ENCODE measurements at regions not wholly inside any gene's neighbourhood (a gene's known extent, or its start where the extent isn't known, plus 50 kb on each side); places are given as distances from the start of the nearest gene placed in this dataset.

- Histone ChIP-seq H3K4me1 (replicated peaks; ENCODE audit: insufficient read depth) (no peaks in the 10 kb centered on the region), H3K27ac (no peak overlapping the region), H3K36me3 (ENCODE audit: low read depth) (no peaks in the 10 kb centered on the region), H4K20me1 (ENCODE audit: insufficient read depth) (no peaks in the 10 kb centered on the region), H3K9me3 (ENCODE audit: insufficient read depth, low read depth) (no peaks in the 10 kb centered on the region), H3K4me2 (no peak overlapping the region), H3K79me2 (ENCODE audit: low read depth) (no peaks in the 10 kb centered on the region), H3F3A (ENCODE audit: insufficient read depth, low read depth) (no peaks in the 10 kb centered on the region), H3K9me2 (ENCODE audit: insufficient read depth) (no peaks in the 10 kb centered on the region), H2AFZ (no peak overlapping the region), H3K4me3 (no peak overlapping the region), H3K27me3 (ENCODE audit: insufficient read depth, low read depth) (no peaks in the 10 kb centered on the region)
- TF ChIP-seq EZH2 (IDR thresholded peaks at IDR 0.05; ENCODE audit: low read depth) (no peak), CTCF (conservative IDR thresholded peaks at IDR 0.05) (no peak)
- intact Hi-C loops (cut with micrococcal nuclease; ENCODE audit: unreplicated experiment), result no loop called here
- no TSS peak for BruUV-seq (replicated peaks)
- ChIA-PET POLR2A (ENCODE audit: unreplicated experiment) (no interaction called here), CTCF (no interaction called here)
- DNase-seq, result no peak
Observed at GRCh38 chr4:4733663-4734062, 125.8 kb upstream of the MSX1 start.

GRCh38 chr4:4730249-4730648 lies 129.2 kb upstream of the MSX1 start:
- TF ChIP-seq EZH2 (IDR thresholded peaks at IDR 0.05; ENCODE audit: low read depth), result no peak
- TF ChIP-seq CTCF (conservative IDR thresholded peaks at IDR 0.05), result no peak
- H3K9me2 ChIP-seq (ENCODE audit: insufficient read depth), result no peaks in the 10 kb centered on the region
- H4K20me1 ChIP-seq (ENCODE audit: insufficient read depth), result no peaks in the 10 kb centered on the region
- H2AFZ ChIP-seq, result no peak overlapping the region
- no peaks in the 10 kb centered on the region for H3K36me3 ChIP-seq (ENCODE audit: low read depth)
- CTCF ChIA-PET, result no interaction called here
- H3K27me3 ChIP-seq (ENCODE audit: insufficient read depth, low read depth), result no peaks in the 10 kb centered on the region
- no peaks in the 10 kb centered on the region for H3F3A ChIP-seq (ENCODE audit: insufficient read depth, low read depth)
- H3K27ac ChIP-seq, result no peak overlapping the region
- no peaks in the 10 kb centered on the region for H3K4me1 ChIP-seq (replicated peaks; ENCODE audit: insufficient read depth)
- no peak overlapping the region for H3K4me2 ChIP-seq
- H3K4me3 ChIP-seq, result no peak overlapping the region
- intact Hi-C loops (cut with micrococcal nuclease; ENCODE audit: unreplicated experiment), result no loop called here
- no TSS peak for BruUV-seq (replicated peaks)
- POLR2A ChIA-PET (ENCODE audit: unreplicated experiment), result no interaction called here
- no peaks in the 10 kb centered on the region for H3K79me2 ChIP-seq (ENCODE audit: low read depth)
- no peaks in the 10 kb centered on the region for H3K9me3 ChIP-seq (ENCODE audit: insufficient read depth, low read depth)
- DNase-seq, result no peak

GRCh38 chr4:4729206-4729605 lies 130.3 kb upstream of the MSX1 start:
- H3K4me2 ChIP-seq, result no peak overlapping the region
- H3F3A ChIP-seq (ENCODE audit: insufficient read depth, low read depth), result no peaks in the 10 kb centered on the region
- H3K4me1 ChIP-seq (replicated peaks; ENCODE audit: insufficient read depth), result no peaks in the 10 kb centered on the region
- no TSS peak for BruUV-seq (replicated peaks)
- H3K9me2 ChIP-seq (ENCODE audit: insufficient read depth), result no peaks in the 10 kb centered on the region
- ChIA-PET POLR2A (ENCODE audit: unreplicated experiment) (no interaction called here), CTCF (no interaction called here)
- H3K27me3 ChIP-seq (ENCODE audit: insufficient read depth, low read depth), result no peaks in the 10 kb centered on the region
- intact Hi-C loops (cut with micrococcal nuclease; ENCODE audit: unreplicated experiment), result no loop called here
- no peaks in the 10 kb centered on the region for H3K9me3 ChIP-seq (ENCODE audit: insufficient read depth, low read depth)
- H3K4me3 ChIP-seq, result no peak overlapping the region
- no peak overlapping the region for H2AFZ ChIP-seq
- H3K36me3 ChIP-seq (ENCODE audit: low read depth), result no peaks in the 10 kb centered on the region
- H3K27ac ChIP-seq, result no peak overlapping the region
- no peaks in the 10 kb centered on the region for H3K79me2 ChIP-seq (ENCODE audit: low read depth)
- H4K20me1 ChIP-seq (ENCODE audit: insufficient read depth), result no peaks in the 10 kb centered on the region
- TF ChIP-seq EZH2 (IDR thresholded peaks at IDR 0.05; ENCODE audit: low read depth) (no peak), CTCF (conservative IDR thresholded peaks at IDR 0.05) (no peak)
- no peak for DNase-seq

Data from PC-9 (cell line).